ENCODE measurements at regions not wholly inside any gene's neighbourhood (a gene's known extent, or its start where the extent isn't known, plus 50 kb on each side); places are given as distances from the start of the nearest gene placed in this dataset.

- TF ChIP-seq GATA2 (IDR thresholded peaks at IDR 0.05; ENCODE audit: low read depth, low read length) (no peak), GATA3 (IDR thresholded peaks at IDR 0.05; ENCODE audit: low read depth, low read length) (no peak)
These were observed 67.9 kb upstream of the STX16 start for GRCh38 chr20:58583176-58583575.

All from SH-SY5Y (cell line).